NCI-H2107 treated with DMSO at 0.1 percent for 48 hours (cell line): ENCODE measurements at regions not wholly inside any gene's neighbourhood (a gene's known extent, or its start where the extent isn't known, plus 50 kb on each side); places are given as distances from the start of the nearest gene placed in this dataset.

Experiments used
- DNase-seq: peaks from one replicate; lab custom pipeline; 2025; ENCODE audit not compliant: unreplicated experiment; lab: John Stamatoyannopoulos, UW

DNA sequence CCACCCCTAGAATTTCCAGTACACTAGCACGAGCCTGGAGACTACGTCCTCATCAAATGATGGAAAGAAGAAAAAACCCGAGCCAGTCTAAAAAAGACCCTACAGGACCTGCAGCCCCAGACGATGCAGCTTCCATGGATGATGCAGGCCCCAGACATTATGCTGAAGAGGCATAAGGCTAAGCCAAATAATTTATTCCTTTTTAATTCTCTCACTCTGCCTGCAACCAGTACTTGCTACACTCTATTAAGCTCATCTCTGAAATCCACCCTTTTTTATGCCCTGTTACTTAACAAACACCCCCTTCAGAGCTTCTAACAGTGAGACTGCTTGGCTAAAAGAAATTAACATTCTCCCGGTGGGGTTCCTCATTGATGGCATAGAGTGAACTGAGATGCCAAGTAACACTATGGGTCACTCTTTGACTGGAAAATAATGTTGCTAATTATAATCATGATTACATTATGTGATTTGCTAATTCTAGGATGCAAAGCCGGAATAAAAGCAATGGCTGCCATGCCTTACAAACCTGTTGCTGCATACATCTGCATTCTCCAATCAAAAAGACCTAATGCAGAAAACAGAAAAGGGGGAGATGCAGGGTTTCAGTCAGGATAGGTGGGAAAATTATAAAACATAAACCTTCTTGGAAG is 1462.4 kb downstream of the UQCRFS1 start:
- DNase-seq, result no peak

DNA sequence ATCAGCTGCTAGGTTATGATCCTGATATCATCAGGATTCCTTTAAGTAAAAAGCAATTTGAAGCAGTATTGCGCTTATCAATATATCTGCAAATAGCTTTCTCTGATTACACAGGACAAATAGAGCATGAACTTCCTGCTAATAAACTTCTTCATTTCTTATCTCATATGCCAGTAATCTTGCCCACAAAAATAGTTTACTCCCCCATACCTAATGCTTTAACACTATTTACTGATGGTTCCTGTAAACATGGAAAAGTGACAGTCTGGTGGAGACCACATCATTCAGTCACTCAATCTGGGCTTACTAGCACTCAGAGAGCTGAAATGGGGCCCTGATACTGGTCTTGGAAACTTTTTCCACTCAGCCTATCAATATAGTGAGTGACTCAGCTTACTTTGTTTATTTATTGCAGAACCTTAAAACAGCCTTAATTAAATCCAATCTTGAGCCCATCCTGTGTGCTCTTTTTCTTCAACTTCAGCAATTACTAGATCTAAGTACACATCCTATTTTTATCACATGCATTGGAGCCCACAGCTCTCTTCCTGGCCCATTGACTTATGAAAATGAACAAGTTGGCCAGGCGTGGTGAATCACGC is 1464.3 kb downstream of the UQCRFS1 start:
- no peak for DNase-seq

DNA sequence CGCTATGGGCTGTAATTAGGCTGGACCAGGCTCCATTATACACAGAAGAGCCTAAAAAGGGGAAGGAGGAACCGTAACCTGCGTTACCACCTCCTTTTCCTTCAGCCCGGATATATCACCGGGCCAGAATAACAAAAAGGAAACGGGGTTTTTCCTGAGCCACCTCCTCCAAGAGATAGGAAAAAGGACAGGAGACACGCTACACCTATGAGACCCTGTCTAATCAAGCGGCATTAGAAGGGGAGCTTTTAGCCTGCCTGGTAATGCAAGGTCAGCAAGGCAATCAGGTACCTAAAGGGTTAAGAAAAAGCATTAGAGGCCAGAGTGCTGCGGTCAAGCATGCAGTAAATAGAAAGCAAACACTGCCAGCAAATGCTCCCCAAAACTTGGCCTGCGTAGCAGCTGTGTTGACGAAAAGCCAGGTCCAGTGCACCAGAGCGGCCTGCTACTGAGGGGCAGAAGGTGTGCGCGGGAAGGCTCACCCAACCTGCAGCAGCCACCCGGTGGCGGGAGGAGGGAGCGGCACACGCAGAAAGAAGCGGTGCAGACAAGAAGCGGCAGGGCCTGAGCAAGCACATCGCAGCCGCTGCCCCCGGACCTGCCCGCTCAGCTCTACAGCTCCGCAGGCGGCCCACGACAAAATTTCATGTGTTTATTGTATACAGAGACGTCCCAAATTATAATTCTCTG is 1466.1 kb downstream of the UQCRFS1 start:
- no peak for DNase-seq

DNA sequence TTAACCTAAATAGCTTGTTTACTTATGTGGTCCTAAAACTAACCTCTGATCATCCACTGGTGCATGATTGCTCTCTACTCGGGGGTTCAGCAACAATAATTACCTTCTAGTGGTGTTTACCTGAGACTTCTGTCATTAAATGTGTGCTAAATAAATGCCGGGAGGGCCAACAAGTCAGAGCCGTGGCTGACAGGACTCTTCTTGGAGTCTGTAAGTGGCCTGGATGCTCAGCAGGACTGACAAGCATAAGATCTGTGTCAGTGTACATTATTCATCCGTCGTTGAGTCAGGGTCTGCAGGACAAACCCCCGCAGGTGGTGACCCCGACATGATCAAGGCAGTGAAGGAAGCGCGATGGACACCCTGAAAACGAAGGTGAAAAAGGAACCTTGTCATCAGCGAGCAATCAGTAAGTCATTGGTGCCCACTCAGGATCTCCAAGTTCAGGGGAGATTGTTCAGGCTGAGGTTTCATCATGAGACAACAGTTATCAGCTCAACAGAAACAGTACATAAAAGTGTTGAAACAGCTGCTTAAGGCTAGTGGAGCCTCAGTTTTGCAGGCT is 1466.9 kb downstream of the UQCRFS1 start:
- no peak for DNase-seq

DNA sequence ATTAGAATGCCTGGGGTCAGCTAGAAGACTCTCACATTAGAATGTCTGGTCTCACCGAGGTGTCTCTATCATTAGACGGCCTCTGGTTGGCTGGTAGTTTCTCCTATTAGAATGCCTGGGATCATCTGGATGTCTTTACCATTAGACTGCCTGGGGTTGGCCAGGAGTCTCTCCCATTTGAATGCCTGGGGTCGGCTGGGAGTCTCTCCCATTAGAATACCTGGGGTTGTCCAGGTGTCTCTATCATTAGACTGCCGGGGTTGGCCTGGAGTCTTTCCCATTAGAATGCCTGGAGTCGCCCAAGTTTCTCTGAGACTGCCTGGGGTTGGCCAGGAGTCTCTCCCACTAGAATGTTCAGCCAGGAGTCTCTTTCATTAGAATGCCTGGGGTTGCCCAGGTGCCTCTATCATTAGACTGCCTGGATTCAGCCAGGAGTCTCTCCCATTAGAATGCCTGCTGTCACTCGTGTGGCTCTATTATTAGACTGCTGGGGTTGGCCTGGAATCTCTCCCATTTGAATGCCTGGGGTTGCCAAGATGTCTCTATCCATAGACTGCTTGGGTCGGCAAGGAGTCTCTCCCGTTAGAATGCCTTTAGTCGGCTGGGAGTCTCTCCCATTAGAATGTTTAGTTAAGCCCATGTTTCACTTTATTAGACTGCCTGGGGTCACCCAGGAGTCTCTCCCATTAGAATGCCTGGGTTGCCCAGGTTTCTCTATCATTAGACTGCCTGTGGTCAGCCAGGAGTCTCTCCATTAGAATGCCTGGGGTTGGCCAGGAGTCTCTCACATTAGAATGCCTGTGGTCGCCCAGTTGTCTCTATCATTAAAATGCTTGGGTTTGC is 1467.8 kb downstream of the UQCRFS1 start:
- DNase-seq, result no peak

DNA sequence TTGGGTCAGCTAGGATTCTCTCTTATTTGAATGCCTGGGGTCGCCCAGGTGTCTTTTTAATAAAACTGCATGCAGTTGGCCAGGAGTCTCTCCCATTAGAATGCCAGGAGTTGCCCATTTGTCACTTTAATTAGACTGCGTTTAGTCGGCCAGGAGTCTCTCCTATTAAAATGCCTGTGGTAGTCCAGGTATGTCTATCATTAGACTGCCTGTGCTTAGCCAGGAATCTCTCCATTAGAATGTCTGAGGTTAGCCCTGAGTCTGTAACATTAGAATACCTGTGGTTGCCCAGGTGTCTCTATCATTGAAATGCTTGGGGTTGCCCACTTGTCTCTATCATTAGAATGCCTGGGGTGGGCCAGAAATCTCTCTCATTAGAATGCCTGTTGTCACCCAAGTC is 1470.9 kb downstream of the UQCRFS1 start:
- no peak for DNase-seq

DNA sequence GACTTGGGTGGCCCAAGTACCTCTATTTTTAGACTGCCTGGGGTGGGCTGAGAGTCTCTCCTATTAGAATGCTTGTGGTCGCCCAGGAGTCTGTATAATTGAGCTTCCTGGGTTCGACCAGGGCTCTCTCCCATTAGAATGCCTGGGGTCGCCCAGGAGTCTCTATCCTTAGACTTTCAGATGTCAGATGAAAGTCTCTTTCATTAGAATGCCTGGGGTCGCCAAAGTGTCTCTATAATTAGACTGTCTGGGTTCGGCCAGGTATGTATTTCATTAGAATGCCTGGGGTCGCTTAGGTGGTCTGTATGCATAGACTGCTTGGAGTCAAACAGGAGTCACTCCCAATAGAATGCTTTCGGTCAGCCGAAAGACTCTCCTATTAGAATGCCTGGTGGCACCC is 1471.7 kb downstream of the UQCRFS1 start:
- no peak for DNase-seq

DNA sequence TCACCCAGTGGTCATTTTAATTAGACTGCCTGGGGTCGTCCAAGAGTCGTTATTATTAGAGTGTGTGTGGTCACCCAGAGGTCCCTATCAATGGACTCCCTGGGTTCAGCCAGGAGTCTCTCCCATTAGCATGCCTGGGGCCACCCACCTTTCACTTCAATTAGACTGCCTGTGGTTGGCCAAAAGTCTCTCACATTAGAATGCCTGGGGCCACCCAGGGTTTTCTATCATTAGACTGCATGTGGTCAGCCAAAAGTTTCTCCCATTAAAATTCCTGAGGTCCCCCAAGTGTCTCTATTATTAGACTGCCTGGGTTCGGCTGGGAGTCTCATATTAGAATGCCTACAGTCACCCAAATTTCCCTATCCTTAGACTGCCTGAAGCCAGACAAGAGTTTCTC is 1472.6 kb downstream of the UQCRFS1 start:
- DNase-seq, result no peak

DNA sequence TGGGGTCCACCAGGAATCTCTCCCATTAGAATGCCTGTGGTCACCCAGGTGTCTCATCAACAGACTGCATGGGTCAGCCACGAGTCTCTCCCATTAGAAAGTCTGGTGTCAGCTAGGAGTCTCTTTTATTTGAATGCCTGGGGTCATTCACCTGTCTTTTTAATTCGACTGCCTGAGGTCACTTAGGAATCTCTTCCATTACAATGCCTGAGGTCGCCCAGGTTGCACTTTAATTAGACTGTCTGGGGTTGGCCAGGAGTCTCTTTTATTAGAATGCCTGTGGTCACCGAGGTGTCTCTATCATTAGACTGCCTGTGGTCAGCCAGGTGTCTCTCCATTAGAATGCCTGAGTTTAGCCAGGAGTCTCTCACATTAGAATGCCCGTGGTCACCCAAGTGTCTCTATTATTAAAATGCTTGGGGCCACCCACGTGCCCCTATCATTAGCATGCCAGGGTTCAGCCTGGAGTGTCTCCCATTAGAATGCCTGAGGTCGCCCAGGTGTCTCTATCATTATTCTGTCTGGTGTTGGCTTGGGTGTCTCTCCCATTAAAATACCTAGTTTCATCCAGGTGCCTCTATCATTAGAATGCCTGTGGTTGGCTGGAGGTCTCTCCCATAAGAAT is 1474.3 kb downstream of the UQCRFS1 start:
- DNase-seq, result no peak

DNA sequence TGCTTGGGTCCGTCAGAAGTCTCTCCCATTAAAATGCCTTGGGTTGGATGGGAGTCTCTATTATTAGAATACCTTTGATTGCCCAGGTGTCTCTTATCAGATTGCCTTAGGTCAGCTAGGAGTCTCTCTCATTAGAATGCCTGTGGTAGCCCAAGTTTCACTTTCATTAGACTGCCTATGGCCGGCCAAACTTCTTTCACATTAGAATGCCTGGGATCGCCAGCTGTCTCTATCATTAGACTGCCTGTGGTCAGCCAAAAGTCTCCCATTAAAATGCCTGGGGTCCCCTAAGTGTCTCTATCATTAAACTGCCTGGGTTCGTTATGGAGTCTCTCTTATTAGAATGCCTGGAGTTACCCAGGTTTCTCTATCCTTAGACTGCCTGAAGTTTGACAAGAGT is 1476.7 kb downstream of the UQCRFS1 start:
- DNase-seq, result no peak

DNA sequence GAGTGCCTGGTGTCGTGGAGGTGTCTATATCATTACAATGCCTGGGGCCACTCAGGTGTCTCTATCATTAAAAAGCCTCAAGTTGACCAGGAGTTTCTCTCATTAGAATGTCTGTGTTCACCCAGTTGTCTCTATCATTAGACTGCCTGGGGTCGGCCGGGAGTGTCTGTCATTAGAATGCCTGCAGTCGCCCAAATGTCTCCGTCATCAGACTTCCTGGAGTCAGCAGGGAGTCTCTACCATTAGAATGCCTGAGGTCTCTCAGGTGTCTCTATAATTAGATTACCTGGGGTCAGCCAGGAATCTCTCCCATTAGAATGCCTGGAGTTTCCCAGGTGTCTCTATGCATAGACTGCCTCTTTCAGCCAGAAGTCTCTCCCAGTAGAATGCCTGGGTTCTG is 1477.6 kb downstream of the UQCRFS1 start:
- no peak for DNase-seq

DNA sequence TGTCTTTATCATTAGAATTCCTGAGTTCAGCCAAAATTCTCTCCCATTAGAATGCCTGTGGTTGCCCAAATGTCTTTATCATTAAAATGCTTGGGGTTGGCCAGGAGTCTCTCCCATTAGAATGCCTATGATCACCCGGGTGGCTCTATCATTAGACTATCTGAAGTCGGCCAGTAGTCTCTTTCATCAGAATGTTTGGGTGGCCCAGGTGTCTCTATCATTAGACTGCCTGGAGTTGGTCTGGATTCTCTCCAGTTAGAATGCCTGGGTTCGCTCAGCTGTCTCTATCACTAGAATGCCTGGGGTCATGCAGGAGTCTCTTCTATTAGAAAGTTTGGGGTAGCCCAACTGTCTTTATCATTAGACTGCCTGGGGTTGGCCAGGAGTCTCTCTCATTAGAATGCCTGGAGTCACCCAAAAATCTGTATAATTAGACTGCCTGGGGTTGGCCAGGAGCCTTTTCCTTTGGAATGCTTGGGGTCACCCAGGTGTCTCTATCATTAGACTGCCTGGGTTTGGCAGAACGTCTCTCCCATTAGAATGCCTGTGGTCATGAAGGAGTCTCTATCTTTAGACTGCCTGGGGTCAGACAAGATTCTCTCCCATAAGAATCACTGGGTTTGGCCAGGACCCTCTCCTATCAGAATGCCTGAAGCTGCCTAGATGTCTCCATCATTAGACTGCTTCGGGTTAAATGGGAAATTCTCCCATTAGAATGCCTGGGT is 1478.3 kb downstream of the UQCRFS1 start:
- no peak for DNase-seq

DNA sequence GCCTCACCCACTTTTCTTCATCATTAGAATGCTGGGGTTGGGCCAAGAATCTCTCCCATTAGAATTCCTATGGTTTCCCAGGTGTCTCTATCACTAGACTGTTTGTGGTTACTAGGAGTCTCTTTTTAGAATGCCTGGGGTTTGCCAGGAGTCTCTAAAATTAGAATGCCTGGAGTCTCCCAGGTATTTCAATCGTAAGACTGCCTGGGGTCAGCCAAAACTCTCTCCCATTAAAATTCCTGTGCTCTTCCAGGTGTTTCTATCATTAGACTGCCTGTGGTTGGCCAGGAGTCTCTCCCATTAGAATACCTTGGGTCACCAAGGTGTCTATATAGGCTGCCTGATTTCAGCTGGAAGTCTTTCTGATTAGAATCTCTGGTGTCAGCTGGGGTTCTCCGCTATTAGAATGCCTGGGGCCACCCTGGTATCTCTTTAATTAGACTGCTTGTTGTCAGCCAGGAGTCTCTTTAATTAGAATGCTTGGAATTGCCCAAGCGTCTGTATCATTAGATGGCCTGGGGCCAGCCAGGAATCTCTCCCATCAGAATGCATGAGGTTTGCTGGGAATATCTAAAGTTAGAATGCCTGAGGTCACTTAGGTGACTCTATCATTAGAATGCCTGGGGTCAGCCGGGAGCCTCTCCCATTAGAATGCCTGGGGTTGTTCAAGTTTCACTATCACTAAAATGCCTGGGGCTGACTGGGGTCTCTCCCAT is 1479.2 kb downstream of the UQCRFS1 start:
- no peak for DNase-seq

DNA sequence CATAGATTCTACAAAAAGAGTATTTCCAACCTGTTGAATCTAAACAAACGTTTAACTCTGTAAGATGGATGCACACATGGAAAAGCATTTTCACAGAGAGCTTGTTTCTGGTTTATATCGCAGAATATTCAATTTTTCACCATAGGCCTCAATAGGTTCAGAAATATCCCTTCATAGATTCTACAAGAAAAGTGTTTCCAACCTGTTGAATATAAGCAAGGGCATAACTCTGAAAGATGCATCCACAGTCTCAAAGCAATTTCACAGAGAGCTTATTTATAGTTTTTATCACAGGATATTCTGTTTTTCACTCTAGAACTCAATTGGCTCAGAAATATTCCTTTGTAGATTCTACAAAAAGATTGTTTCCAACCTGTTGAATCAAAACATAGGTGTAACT is 1483.6 kb downstream of the UQCRFS1 start:
- no peak for DNase-seq

DNA sequence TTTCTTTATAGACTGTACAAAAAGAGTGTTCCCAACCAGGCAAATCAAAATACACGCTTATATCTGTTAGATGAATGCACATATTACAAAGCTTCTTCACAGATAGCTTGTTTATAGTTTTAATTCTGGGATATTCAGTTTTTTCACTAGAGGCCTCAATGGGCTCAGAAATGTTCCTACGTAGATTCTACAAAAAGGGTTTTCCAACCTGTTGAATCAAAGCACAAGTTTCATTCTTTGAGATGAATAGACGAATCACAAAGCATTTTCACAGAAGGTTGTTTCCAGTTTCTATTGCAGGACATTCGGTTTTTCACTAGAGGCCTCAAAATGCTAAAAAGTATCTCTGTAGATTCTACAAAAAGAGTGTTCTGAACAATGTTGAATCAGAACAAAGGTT is 1490.3 kb downstream of the UQCRFS1 start:
- no peak for DNase-seq

DNA sequence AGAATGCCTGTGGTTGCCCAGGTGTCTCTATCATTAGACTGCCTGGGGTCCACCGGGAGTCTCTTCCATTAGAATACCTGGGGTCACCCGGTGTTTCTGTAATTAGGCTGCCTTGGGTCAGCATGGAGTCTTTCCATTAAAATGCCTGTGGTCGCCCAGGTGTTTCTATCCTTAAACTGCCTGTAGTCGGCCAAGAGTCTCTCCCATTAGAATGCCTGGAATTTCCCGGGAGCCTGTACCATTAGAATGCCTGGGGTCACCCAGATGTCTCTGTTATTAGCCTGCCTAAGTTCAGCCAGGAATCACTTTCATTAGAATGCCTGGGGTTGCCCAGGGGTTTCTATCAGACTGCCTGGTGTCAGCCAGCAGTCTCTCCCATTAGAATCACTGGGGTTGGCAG is 1492.8 kb downstream of the UQCRFS1 start:
- DNase-seq, result no peak

DNA sequence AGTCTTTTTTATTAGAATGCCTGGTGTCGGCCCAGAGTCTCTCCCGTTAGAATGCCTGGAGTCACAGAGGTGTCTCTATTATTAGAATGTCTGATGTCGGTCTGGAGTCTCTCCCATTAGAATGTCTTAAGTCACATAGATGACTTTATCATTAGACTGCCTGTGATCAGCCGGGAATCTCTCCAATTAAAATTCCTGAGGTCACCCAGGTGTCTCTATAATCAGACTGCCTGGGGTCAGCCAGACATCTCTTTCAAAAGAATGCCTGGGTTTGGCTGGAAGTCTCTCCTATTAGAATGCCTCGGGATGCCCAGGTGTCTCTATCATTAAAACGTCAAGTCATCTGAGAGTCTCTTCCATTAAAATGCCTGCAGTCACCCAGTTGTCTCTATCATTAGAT is 1493.9 kb downstream of the UQCRFS1 start:
- DNase-seq, result no peak

DNA sequence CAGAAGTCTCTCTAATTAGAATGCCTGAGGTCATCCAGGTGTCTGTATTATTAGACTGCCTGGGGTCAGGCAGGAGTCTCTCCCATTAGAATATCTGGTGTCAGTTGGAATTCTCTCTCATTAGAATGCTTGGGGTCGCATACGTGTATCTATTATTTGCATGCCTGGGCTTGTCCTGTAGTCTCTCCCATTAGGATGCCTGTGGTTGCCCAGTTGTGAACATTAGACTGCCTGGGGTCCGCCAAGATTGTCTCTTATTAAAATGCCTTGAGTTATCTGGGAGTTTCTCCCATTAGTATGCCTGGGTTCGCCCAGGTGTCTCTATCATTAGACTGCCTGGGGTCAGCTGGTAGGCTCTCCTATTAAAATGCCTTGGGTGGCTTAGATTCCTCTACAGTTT is 1494.7 kb downstream of the UQCRFS1 start:
- no peak for DNase-seq

DNA sequence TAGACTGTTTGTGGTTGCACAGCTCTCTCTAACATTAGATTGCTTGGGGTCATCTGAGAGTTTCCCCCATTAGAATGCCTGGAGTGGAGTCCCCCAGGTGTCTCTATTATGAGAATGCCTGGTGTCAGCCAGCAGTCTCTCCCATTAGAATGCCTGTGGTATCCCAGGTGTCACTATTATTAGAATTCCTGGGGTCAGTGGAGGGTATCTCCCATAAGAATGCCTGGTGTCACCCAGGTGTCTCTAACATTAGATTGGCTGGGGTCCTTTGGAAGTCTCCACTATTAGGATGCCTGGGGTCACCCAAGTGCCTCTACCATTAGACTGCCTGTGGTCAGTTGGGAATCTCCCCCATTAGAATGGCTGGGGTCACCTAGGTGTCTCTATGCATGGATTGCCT is 1495.1 kb downstream of the UQCRFS1 start:
- DNase-seq, result no peak

DNA sequence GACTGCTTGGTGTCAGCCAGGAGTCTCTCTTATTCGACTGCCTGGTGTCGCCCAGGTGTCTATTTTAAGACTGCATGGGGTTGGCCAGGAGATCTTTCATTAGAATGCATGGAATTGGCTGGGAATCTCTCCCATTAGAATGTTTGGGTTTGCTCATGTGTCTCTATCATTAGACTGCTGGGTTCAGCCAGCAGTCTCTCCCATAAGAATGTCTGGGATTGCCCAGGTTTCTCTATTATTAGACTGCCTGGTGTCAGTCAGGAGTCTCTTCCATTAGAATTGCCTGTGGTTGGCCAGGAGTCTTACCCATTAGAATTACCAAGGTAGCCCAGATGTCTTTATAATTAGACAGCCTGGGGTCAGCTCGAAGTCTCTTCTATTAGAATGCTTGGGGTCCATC is 1496.0 kb downstream of the UQCRFS1 start:
- DNase-seq, result no peak
